ENCODE measurements at regions not wholly inside any gene's neighbourhood (a gene's known extent, or its start where the extent isn't known, plus 50 kb on each side); places are given as distances from the start of the nearest gene placed in this dataset.

DNA sequence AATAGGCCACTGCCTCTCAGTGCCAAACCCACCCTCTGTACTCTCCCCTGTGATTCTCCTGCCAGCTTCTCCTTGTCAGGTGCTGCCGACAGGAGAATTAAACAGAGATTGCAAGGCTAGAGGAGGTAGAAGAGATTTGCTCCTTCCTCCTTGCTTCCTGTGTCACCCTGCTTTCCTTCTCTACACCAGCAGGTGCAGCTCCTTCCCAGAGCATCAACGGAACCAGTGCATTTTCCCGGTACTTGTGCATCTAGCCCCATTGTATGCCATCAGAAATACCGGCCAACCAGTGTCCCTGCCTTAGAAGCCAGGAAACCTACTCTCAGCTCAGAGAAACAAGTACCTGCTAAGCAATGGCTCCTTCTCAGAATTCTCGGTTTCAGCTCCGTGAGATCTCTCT lies 253.2 kb downstream of the SUCLA2 start:
- WGBS, 2 donors: 60 to 66% methylated on average over 6 of the region's 6 CpGs
- Histone ChIP-seq H3K4me3 (ENCODE audit: low read depth in 1 of 2, low read length in 2 of 2) (no peak overlapping the region), H3K36me3 (ENCODE audit: control insufficient read depth in 2 of 2, insufficient read depth in 2 of 2, low read length in 1 of 2) (no peaks in the 10 kb centered on the region), H3K9me3 (ENCODE audit: control insufficient read depth in 2 of 2, insufficient read depth in 1 of 2, low read depth in 1 of 2, low read length in 1 of 2) (no peaks in the 10 kb centered on the region), H3K27ac (ENCODE audit: low read depth in 2 of 2, low read length in 1 of 2) (no peak overlapping the region), H3K27me3 (ENCODE audit: control insufficient read depth in 1 of 2, insufficient read depth in 2 of 2, low read length in 2 of 2) (no peaks in the 10 kb centered on the region), H3K4me1 (ENCODE audit: control insufficient read depth in 2 of 2, insufficient read depth in 2 of 2, low read length in 1 of 2) (no peaks in the 10 kb centered on the region)

DNA sequence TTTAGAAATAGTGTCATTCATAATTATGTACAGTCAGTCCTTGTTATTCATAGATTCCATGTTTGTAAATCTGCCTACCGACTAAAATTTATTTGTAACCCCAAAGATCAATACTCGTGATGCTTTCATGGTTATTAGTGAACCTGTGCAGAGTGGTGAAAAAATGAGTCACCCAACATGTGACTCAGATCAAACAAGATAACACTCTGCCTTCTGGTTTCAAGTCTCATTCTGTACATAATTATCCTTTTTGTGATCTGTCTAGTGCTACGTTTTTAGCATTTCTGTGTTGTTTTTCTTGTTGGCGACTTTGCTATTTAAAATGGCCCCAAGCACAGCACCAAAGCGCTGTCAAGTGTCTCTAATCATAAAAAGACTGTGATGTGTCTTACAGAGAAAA lies 274.7 kb downstream of the SUCLA2 start:
- Histone ChIP-seq H3K27ac (ENCODE audit: low read depth in 2 of 2, low read length in 1 of 2) (no peak overlapping the region), H3K27me3 (ENCODE audit: control insufficient read depth in 1 of 2, insufficient read depth in 2 of 2, low read length in 2 of 2) (no peaks in the 10 kb centered on the region), H3K4me3 (ENCODE audit: low read depth in 1 of 2, low read length in 2 of 2) (no peak overlapping the region), H3K36me3 (ENCODE audit: control insufficient read depth in 2 of 2, insufficient read depth in 2 of 2, low read length in 1 of 2) (no peaks in the 10 kb centered on the region), H3K4me1 (ENCODE audit: control insufficient read depth in 2 of 2, insufficient read depth in 2 of 2, low read length in 1 of 2) (no peaks in the 10 kb centered on the region), H3K9me3 (ENCODE audit: control insufficient read depth in 2 of 2, insufficient read depth in 1 of 2, low read depth in 1 of 2, low read length in 1 of 2) (no peaks in the 10 kb centered on the region)
- WGBS, 2 donors: 66 to 67% methylated on average over 5 of the region's 5 CpGs

- Histone ChIP-seq H3K27me3 (ENCODE audit: control insufficient read depth in 1 of 2, insufficient read depth in 2 of 2, low read length in 2 of 2) (no peaks in the 10 kb centered on the region), H3K36me3 (ENCODE audit: control insufficient read depth in 2 of 2, insufficient read depth in 2 of 2, low read length in 1 of 2) (no peaks in the 10 kb centered on the region), H3K9me3 (ENCODE audit: control insufficient read depth in 2 of 2, insufficient read depth in 1 of 2, low read depth in 1 of 2, low read length in 1 of 2) (no peaks in the 10 kb centered on the region), H3K27ac (ENCODE audit: low read depth in 2 of 2, low read length in 1 of 2) (no peak overlapping the region), H3K4me3 (ENCODE audit: low read depth in 1 of 2, low read length in 2 of 2) (no peak overlapping the region), H3K4me1 (ENCODE audit: control insufficient read depth in 2 of 2, insufficient read depth in 2 of 2, low read length in 1 of 2) (no peaks in the 10 kb centered on the region)
- 61 to 63% methylated on average over 4 of the region's 4 CpGs for WGBS, 2 donors
Observed at GRCh38 chr13:47723898-47724297, 277.2 kb downstream of the SUCLA2 start.

GRCh38 chr13:47719164-47719563 lies 281.9 kb downstream of the SUCLA2 start:
- Histone ChIP-seq H3K27me3 (ENCODE audit: control insufficient read depth in 1 of 2, insufficient read depth in 2 of 2, low read length in 2 of 2) (no peaks in the 10 kb centered on the region), H3K4me1 (ENCODE audit: control insufficient read depth in 2 of 2, insufficient read depth in 2 of 2, low read length in 1 of 2) (no peaks in the 10 kb centered on the region), H3K36me3 (ENCODE audit: control insufficient read depth in 2 of 2, insufficient read depth in 2 of 2, low read length in 1 of 2) (no peaks in the 10 kb centered on the region), H3K9me3 (ENCODE audit: control insufficient read depth in 2 of 2, insufficient read depth in 1 of 2, low read depth in 1 of 2, low read length in 1 of 2) (no peaks in the 10 kb centered on the region), H3K27ac (ENCODE audit: low read depth in 2 of 2, low read length in 1 of 2) (no peak overlapping the region), H3K4me3 (ENCODE audit: low read depth in 1 of 2, low read length in 2 of 2) (no peak overlapping the region)
- 78 to 83% methylated on average over 2 of the region's 2 CpGs for WGBS, 2 donors

DNA sequence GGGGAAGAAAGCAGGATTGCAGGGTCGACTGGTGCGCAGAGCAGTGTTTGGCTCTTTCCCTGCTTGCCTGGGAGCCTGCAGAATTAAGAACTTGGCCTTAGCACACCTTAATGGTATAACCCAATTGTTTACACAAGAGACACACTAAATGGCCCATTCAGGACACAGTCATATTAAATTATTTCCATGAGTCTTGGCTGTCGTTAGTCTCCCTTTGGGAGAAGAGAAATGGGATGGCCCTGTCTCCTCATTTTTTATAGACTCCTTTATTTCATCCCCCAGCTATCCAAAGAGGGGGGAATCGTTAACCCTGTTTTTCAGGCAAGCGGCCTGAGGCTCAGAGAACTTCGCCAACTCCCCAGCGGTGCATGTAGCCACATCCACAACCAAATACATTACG lies 282.5 kb downstream of the SUCLA2 start:
- H3K4me3 ChIP-seq (ENCODE audit: low read depth in 1 of 2, low read length in 2 of 2): no peak overlapping the region
- H3K36me3 ChIP-seq (ENCODE audit: control insufficient read depth in 2 of 2, insufficient read depth in 2 of 2, low read length in 1 of 2): no peaks in the 10 kb centered on the region
- H3K27ac ChIP-seq (ENCODE audit: low read depth in 2 of 2, low read length in 1 of 2): no peak overlapping the region
- H3K4me1 ChIP-seq (ENCODE audit: control insufficient read depth in 2 of 2, insufficient read depth in 2 of 2, low read length in 1 of 2): no peaks in the 10 kb centered on the region
- H3K9me3 ChIP-seq (ENCODE audit: control insufficient read depth in 2 of 2, insufficient read depth in 1 of 2, low read depth in 1 of 2, low read length in 1 of 2): no peaks in the 10 kb centered on the region
- WGBS, 2 donors: 56 to 58% methylated on average over 8 of the region's 8 CpGs
- no peaks in the 10 kb centered on the region for H3K27me3 ChIP-seq (ENCODE audit: control insufficient read depth in 1 of 2, insufficient read depth in 2 of 2, low read length in 2 of 2)

DNA sequence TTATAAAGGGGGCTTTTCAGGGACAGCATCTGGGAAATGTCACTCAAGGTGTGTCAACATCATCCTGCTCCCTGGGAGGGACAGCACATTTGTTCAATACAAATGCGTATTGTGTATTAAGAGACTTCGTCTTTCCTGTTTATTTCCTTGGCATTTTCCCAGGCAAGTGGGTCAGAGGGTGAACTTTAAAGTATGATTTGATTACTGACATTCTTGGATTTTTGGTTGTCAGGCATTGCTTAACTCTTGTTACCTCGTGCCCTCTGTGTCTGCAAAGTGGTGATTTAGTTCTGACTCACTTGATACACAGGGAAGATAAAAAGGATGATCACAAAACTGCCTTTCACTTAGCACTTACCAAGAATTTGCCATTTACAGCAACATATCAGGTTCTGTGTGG lies 292.7 kb downstream of the SUCLA2 start:
- Histone ChIP-seq H3K27ac (ENCODE audit: low read depth in 2 of 2, low read length in 1 of 2) (no peak overlapping the region), H3K27me3 (ENCODE audit: control insufficient read depth in 1 of 2, insufficient read depth in 2 of 2, low read length in 2 of 2) (peaks cover 0 to 2% of the 10 kb centered on the region in 2 donors), H3K4me3 (ENCODE audit: low read depth in 1 of 2, low read length in 2 of 2) (no peak overlapping the region), H3K4me1 (ENCODE audit: control insufficient read depth in 2 of 2, insufficient read depth in 2 of 2, low read length in 1 of 2) (no peaks in the 10 kb centered on the region), H3K36me3 (ENCODE audit: control insufficient read depth in 2 of 2, insufficient read depth in 2 of 2, low read length in 1 of 2) (no peaks in the 10 kb centered on the region), H3K9me3 (ENCODE audit: control insufficient read depth in 2 of 2, insufficient read depth in 1 of 2, low read depth in 1 of 2, low read length in 1 of 2) (no peaks in the 10 kb centered on the region)
- 32 to 37% methylated on average over 3 of the region's 3 CpGs for WGBS, 2 donors

- Histone ChIP-seq H3K4me1 (ENCODE audit: control insufficient read depth in 2 of 2, insufficient read depth in 2 of 2, low read length in 1 of 2) (no peaks in the 10 kb centered on the region), H3K27ac (ENCODE audit: low read depth in 2 of 2, low read length in 1 of 2) (no peak overlapping the region), H3K4me3 (ENCODE audit: low read depth in 1 of 2, low read length in 2 of 2) (no peak overlapping the region), H3K9me3 (ENCODE audit: control insufficient read depth in 2 of 2, insufficient read depth in 1 of 2, low read depth in 1 of 2, low read length in 1 of 2) (no peaks in the 10 kb centered on the region), H3K36me3 (ENCODE audit: control insufficient read depth in 2 of 2, insufficient read depth in 2 of 2, low read length in 1 of 2) (no peaks in the 10 kb centered on the region), H3K27me3 (ENCODE audit: control insufficient read depth in 1 of 2, insufficient read depth in 2 of 2, low read length in 2 of 2) (peaks cover 0 to 2% of the 10 kb centered on the region in 2 donors)
- 61 to 64% methylated on average over 3 of the region's 3 CpGs for WGBS, 2 donors
Observed at GRCh38 chr13:47707414-47707813, 293.7 kb downstream of the SUCLA2 start.

- H3K9me3 ChIP-seq (ENCODE audit: control insufficient read depth in 2 of 2, insufficient read depth in 1 of 2, low read depth in 1 of 2, low read length in 1 of 2): no peaks in the 10 kb centered on the region
- no peak overlapping the region for H3K27ac ChIP-seq (ENCODE audit: low read depth in 2 of 2, low read length in 1 of 2)
- H3K4me1 ChIP-seq (ENCODE audit: control insufficient read depth in 2 of 2, insufficient read depth in 2 of 2, low read length in 1 of 2): no peaks in the 10 kb centered on the region
- H3K27me3 ChIP-seq (ENCODE audit: control insufficient read depth in 1 of 2, insufficient read depth in 2 of 2, low read length in 2 of 2): no peaks in the 10 kb centered on the region
- 64 to 76% methylated on average over 4 of the region's 4 CpGs for WGBS, 2 donors
- no peaks in the 10 kb centered on the region for H3K36me3 ChIP-seq (ENCODE audit: control insufficient read depth in 2 of 2, insufficient read depth in 2 of 2, low read length in 1 of 2)
- H3K4me3 ChIP-seq (ENCODE audit: low read depth in 1 of 2, low read length in 2 of 2): no peak overlapping the region
Observed at GRCh38 chr13:47705185-47705584, 295.9 kb downstream of the SUCLA2 start.

DNA sequence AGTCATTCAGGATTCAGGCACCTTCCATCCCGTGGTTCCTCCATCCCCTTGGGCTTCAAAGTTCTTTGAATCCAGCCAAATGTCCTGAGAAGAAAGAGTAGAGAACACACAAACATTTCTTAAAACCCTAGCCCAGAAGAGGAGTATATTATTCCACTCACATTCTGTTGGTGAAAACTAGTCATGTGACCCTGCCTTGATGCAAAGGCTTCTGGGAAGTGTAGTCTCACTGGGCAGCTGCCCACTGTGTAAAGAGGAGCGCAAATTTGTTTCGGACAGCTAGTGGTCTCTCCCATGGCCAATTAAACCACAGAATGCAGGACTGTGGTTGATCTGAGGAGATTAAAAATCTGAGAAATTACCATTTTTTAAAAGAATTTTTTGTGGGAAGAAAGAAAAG lies 304.4 kb downstream of the SUCLA2 start:
- WGBS, 2 donors: 72 to 76% methylated on average over 3 of the region's 3 CpGs
- no peak overlapping the region for H3K27ac ChIP-seq (ENCODE audit: low read depth in 2 of 2, low read length in 1 of 2)
- H3K27me3 ChIP-seq (ENCODE audit: control insufficient read depth in 1 of 2, insufficient read depth in 2 of 2, low read length in 2 of 2): no peaks in the 10 kb centered on the region
- no peaks in the 10 kb centered on the region for H3K4me1 ChIP-seq (ENCODE audit: control insufficient read depth in 2 of 2, insufficient read depth in 2 of 2, low read length in 1 of 2)
- no peak overlapping the region for H3K4me3 ChIP-seq (ENCODE audit: low read depth in 1 of 2, low read length in 2 of 2)
- no peaks in the 10 kb centered on the region for H3K9me3 ChIP-seq (ENCODE audit: control insufficient read depth in 2 of 2, insufficient read depth in 1 of 2, low read depth in 1 of 2, low read length in 1 of 2)
- no peaks in the 10 kb centered on the region for H3K36me3 ChIP-seq (ENCODE audit: control insufficient read depth in 2 of 2, insufficient read depth in 2 of 2, low read length in 1 of 2)

- H3K9me3 ChIP-seq (ENCODE audit: control insufficient read depth in 2 of 2, insufficient read depth in 1 of 2, low read depth in 1 of 2, low read length in 1 of 2): no peaks in the 10 kb centered on the region
- no peaks in the 10 kb centered on the region for H3K36me3 ChIP-seq (ENCODE audit: control insufficient read depth in 2 of 2, insufficient read depth in 2 of 2, low read length in 1 of 2)
- no peaks in the 10 kb centered on the region for H3K4me1 ChIP-seq (ENCODE audit: control insufficient read depth in 2 of 2, insufficient read depth in 2 of 2, low read length in 1 of 2)
- no peak overlapping the region for H3K27ac ChIP-seq (ENCODE audit: low read depth in 2 of 2, low read length in 1 of 2)
- H3K27me3 ChIP-seq (ENCODE audit: control insufficient read depth in 1 of 2, insufficient read depth in 2 of 2, low read length in 2 of 2): no peaks in the 10 kb centered on the region
- WGBS, 2 donors: 34 to 42% methylated on average over 2 of the region's 2 CpGs
- H3K4me3 ChIP-seq (ENCODE audit: low read depth in 1 of 2, low read length in 2 of 2): no peak overlapping the region
Observed at GRCh38 chr13:47687577-47687976, 313.5 kb downstream of the SUCLA2 start.
